HG03025 (cell line): ENCODE measurements at regions not wholly inside any gene's neighbourhood (a gene's known extent, or its start where the extent isn't known, plus 50 kb on each side); places are given as distances from the start of the nearest gene placed in this dataset.
A peak's percentile ranks its signal among the peaks of the same experiment; 100 is the strongest.
"Not testable (repeated sequence)": the region's sequence is repeated elsewhere in the genome, so short reads cannot be mapped to it uniquely, and the experiment has no call there.

Source experiments
- ATAC-seq: cut with Tn5 transposase; IDR thresholded peaks from one replicate; pipeline ENCODE4 v1.9.1; 2021; ENCODE audit warnings: mild to moderate bottlenecking, moderate library complexity; ENCODE audit not compliant: unreplicated experiment, low FRiP score

DNA sequence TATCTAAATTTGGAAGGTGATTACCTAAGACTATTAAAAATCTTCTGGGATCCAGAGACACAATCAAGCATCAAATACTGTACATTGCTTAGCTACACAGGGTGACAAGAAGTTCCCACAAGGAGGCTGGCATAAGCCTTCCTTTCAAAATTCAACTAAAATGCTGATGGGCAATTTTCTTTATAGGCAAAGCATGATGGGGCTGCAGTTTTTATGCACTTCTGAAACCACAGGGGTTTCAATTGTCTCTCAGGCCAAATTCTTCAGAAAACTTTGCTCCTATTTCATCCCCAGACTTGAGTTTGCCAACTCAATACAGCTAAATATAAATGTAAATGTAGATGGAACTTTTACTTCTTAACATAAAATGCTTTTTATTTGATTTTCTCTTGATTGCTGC lies 241.6 kb downstream of the ZPLD1 start:
- ATAC-seq = no peak

DNA sequence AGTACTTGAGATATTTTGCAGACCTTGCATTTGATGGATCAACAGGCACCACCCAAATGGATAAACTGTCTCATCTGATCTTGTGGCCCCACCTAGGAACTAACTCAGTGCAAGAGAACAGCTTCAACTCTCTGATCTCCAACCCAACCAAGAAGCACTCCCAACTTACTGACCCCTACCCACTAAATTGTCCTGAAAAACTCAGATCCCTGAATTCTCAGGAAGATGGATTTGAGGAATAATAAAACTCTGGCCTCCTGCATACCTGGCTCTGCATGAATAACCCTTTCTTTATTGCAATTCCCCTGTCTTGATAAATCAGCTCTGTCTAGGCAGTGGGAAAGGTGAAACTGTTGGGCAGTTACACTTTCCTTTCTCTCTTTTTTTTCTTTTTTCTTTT lies 247.9 kb downstream of the ZPLD1 start:
- ATAC-seq = no peak

DNA sequence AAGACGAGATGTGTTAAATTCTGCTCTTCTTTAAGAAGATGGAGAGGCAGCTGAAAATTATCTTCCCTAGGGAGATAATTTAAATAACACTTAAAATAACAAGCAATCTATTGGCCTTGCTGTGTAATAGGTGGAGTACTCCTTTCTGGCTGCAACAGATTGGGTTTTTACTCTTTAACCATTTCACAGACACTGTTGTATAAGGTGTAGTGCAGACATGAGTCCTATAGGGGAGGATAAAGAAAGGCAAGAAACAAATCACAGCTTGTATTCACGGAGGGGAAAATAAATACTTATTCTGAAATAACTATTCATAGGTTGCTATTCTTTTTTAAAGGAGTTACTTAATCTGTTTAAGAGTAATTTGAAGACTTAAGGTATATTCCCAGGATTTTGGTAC lies 252.0 kb downstream of the ZPLD1 start:
- no peak for ATAC-seq

- ATAC-seq = no peak
Measured at GRCh38 chr3:102687851-102688555, 253.2 kb downstream of the ZPLD1 start.

- no peak for ATAC-seq
Measured at GRCh38 chr3:102688556-102688930, 253.7 kb downstream of the ZPLD1 start.

DNA sequence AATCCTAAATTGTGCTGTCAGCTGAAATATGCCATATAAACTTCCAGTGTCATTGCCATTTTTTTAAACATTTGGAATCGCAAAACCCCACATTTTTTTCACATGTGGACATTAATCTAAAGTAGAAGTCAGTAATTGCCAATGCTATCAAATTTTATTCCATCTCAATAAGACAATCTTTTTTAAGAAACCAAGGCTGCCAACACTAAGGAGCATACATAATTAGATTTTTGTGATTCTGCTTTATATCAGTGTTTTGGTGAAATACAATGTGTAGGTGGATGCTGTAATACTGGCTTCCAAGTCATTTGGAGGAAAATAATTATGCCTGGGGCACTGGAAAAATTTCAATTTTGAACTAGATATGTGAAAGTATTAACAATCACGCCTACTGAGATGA lies 256.7 kb downstream of the ZPLD1 start:
- ATAC-seq = no peak

- no peak for ATAC-seq
Measured at GRCh38 chr3:102699104-102699818, 264.4 kb downstream of the ZPLD1 start.

DNA sequence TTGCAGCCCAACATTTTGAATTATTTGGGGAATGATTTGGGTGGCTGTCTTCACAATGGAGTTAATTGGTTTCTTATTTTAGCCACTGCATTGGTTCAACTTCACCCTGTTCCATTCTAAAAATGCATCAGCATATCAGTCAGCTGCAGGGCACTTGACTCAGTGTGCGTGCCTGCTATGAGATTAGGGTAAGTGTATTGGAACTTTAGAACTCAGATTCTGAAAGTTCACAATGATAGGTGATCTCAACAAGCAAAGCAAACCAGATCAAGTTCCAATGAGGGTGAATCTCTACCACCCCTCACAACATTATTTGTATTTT lies 265.0 kb downstream of the ZPLD1 start:
- ATAC-seq = no peak

DNA sequence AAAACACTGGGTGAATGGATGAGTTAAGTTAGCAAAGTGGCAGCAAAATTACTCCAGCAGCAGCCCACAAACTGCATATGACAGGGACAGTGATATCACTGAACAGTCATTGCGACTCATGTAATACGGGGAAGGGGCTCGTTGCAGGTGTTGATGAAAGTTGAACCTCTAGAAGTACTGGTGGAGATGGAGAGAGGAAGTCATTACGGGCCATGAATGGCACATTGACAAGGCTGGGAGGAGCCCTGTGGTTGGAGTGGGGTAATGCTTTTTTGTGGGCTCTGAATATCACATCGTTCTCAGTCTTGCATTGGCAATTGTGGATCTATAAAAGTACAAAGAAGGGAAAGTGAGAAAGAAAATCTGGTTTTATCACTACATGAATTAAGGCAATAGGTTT lies 278.1 kb downstream of the ZPLD1 start:
- no peak for ATAC-seq

GRCh38 chr3:102714567-102714966 lies 279.8 kb downstream of the ZPLD1 start:
- peak; percentile 19 for ATAC-seq

DNA sequence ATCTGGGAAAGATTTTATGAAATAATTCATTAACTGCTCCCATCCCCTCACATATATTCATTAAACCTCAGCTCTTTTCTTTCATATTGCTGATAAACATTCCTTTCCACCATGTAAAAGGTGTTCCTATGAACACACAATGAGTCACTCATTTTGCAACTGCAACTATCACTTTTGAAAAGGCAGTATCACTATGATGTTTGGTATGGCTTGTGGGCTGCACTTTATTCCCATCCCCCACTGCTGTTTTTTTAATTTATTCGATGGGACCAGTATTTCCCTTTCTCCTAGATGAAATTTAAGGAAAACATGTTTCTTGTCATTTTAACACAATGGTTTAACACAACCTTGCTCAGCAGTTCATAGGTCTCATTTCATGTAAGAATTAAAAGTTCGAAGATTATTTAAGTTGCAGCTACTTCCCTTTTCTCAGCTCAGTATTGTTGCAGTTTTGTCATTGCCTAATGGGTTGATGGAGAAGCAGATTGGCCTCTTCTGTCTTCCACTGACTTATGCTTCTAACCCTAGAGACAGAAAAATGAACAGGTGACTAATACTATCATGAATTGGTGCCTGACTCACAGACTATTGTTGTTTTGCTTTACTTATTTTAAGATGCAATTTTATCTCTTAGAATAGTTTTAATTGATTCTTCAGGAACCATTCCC lies 280.3 kb downstream of the ZPLD1 start:
- peak; percentile 93 for ATAC-seq

DNA sequence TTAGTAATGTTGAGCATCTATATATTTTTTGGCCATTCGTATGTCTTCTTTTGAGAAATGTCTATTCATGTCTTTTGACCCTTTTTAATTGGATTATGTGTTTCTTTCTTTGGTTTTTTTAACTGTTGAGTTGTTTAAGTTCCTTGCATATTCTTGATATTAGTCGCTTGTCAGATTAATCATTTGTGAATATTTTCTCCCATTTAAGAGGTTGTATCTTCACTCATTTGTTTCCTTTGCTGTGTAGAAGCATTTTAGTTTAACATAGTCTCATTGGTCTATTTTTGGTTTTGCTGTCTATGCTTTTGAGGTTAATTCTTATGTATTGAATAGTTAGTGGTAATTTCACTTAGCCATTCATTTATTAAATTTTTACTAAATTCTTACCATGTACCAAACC lies 283.8 kb downstream of the ZPLD1 start:
- ATAC-seq = no peak

DNA sequence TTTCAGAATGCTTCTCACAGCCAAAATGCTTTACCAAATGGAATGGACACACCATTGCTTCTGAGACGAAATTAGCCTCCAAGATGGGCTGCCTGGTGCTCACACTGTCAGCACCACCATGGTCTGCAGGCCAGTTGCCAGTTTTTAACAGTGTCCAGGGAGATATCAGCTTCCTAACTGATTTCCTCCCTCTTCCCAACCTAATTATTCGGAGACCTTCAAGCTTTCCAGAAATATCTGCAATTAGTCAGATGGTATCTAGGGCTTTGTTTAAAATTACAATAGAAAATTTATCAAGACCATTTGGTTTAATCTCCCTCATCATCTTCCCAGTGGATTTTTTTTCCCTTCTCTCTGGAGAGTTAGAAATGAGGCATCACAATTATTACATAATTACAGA lies 287.5 kb downstream of the ZPLD1 start:
- no peak for ATAC-seq

DNA sequence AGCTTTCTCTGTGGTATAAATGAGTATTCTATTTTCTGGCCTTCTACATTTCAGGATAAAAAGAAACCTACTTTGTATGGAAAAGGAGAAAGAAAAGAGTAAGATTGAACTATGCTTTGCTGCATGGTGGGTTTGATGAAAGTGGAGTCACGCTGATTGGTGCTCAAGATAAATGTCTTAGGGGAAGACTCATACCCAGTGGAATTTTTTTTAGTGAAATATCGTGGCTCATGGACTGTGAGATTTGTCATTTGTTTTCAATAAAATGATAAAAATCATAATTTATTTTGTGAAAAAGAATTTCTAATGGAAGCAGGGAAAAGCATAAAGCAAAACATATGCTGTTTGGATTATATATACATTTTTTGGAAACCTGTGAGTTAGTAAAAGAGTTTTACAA lies 292.5 kb downstream of the ZPLD1 start:
- ATAC-seq = no peak

DNA sequence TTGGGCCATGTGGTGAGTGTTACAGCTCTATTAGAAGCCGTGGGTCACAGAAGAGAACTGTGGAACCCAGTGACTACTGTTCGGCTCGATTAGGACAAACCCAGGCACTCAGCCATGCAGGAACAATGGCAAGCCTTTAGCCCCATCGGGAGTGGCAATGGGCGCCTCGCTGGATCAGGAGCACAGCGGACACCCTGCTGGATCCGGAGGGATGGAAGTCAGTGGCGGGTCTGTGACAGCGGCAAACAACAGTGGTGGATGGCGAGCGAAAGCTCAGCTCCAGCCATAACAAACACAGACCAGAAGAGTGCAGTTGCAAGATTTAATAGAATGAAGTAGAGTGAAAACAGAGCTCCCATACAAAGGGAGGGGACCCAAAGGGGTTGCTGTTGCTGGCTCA lies 297.8 kb downstream of the ZPLD1 start:
- ATAC-seq = not testable (repeated sequence)

DNA sequence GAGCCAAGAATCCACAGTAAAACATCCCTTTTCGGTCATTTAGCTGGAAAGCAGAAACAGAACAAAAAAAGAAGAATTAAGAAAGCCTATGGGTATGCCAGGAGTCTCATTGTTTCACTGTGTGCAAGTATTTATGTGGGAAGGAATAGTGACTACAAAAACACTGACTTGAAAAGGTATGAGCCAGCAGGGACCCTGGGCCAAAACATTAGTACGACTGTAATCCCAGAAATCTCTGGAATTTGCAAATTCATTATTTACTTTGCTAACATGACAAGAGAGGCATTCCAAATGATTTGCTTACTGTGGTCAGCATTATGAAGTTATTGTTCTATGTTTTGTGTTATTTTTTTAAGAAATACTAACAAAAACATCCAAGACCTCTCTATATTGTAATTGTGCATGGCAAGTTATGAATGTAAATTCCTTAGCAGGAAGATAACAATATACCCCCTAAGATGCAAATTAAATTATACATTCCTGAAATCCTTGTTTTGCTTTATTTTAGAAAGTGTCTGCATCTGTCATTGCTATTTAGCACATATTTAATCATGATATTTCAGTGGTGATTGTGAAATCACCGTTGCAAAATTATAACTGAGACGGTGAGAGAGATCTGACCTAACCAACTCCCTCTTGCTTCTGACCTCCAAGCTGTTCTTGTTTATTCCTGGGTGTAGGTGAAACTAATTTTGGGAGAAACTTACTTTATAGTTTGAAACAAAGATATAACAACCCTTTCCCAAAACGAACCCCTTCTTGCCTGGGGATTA lies 299.2 kb downstream of the ZPLD1 start:
- ATAC-seq = no peak

DNA sequence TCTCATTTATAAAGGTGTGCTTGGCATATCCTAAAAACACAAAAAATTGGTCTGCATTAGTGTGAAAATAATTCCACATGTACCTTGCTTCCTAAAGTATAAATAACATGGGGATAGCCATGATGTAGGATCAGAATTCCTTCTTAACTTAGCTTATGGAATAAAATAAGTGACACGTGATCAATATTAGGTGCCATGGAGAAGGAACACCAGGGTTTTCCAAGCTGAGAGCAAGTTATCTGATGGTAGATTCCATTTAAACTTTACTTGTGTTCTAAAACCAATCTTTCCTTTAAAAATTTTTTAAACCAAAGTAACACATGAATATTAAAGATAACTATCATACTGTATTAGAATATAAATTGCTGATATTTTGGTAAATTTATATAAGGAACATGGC lies 300.5 kb downstream of the ZPLD1 start:
- ATAC-seq = no peak

- ATAC-seq = no peak
Measured at GRCh38 chr3:102736288-102736974, 301.6 kb downstream of the ZPLD1 start.

GRCh38 chr3:102736975-102737304 lies 302.1 kb downstream of the ZPLD1 start:
- ATAC-seq = no peak

DNA sequence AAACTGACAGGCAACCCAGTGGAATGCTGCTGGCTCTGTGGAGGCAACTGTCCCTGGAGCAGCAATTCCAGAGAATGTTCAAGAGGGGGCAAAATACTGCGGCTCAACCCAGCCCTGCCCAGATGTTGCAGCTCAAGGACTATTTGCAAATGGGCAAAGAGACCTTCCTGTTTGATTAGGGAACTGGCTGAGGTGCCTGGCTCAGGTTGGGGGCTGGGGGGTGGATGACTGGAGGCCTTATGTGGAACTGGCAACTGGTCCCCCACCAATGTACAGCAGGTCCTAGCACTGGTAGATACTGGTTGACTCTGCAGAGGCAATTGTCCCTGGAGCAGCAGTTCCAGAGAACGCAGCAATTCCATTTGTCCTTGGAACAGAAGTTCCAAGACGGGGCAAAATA lies 302.5 kb downstream of the ZPLD1 start:
- ATAC-seq = no peak

GRCh38 chr3:102741105-102741504 lies 306.3 kb downstream of the ZPLD1 start:
- no peak for ATAC-seq
